Glutamatergic neuron (in vitro differentiated cells): ENCODE measurements at regions not wholly inside any gene's neighbourhood (a gene's known extent, or its start where the extent isn't known, plus 50 kb on each side); places are given as distances from the start of the nearest gene placed in this dataset.

Experiments
- DNase-seq: peaks from one replicate; pipeline ENCODE4 v3.0.0; 2022
- H3K27ac Mint-ChIP-seq: one replicate; pipeline ENCODE4 v1.8.0; 2020; ENCODE audit warnings: mild to moderate bottlenecking, mixed read lengths, inconsistent platforms; ENCODE audit not compliant: unreplicated experiment
- H3K27me3 Mint-ChIP-seq: one replicate; pipeline ENCODE4 v1.8.0; 2020; ENCODE audit warnings: mild to moderate bottlenecking, moderate library complexity, mixed read lengths, inconsistent platforms; ENCODE audit not compliant: unreplicated experiment
- H3K36me3 Mint-ChIP-seq: one replicate; pipeline ENCODE4 v1.8.0; 2020; ENCODE audit warnings: mild to moderate bottlenecking, mixed read lengths, inconsistent platforms; ENCODE audit not compliant: unreplicated experiment
- H3K4me1 Mint-ChIP-seq: one replicate; pipeline ENCODE4 v1.8.0; 2020; ENCODE audit warnings: mild to moderate bottlenecking, low read depth, mixed read lengths, inconsistent platforms; ENCODE audit not compliant: unreplicated experiment
- H3K4me3 Mint-ChIP-seq: one replicate; pipeline ENCODE4 v1.8.0; 2020; ENCODE audit warnings: mild to moderate bottlenecking, mixed read lengths, inconsistent platforms; ENCODE audit not compliant: unreplicated experiment
- H3K9me3 Mint-ChIP-seq: one replicate; pipeline ENCODE4 v1.8.0; 2020; ENCODE audit warnings: mild to moderate bottlenecking, moderate library complexity, mixed read lengths, inconsistent platforms; ENCODE audit not compliant: unreplicated experiment
- TF ChIP-seq, protein P1 (sequence below): fragments of 200-600 bp; sonication (generic); IDR thresholded peaks from one replicate; pipeline ENCODE4 v1.5.0; 2021; ENCODE audit not compliant: partially characterized antibody, unreplicated experiment

GRCh38 chr5:15322421-15322820 lies 177.6 kb upstream of the FBXL7 start:
- Mint-ChIP-seq H3K4me1 (peaks cover 6% of the 10 kb centered on the region), H3K4me3 (no peak overlapping the region), H3K27ac (no peak overlapping the region), H3K27me3 (no peaks in the 10 kb centered on the region), H3K36me3 (no peaks in the 10 kb centered on the region), H3K9me3 (no peaks in the 10 kb centered on the region)
- no peak for DNase-seq
- TF ChIP-seq, protein P1, sequence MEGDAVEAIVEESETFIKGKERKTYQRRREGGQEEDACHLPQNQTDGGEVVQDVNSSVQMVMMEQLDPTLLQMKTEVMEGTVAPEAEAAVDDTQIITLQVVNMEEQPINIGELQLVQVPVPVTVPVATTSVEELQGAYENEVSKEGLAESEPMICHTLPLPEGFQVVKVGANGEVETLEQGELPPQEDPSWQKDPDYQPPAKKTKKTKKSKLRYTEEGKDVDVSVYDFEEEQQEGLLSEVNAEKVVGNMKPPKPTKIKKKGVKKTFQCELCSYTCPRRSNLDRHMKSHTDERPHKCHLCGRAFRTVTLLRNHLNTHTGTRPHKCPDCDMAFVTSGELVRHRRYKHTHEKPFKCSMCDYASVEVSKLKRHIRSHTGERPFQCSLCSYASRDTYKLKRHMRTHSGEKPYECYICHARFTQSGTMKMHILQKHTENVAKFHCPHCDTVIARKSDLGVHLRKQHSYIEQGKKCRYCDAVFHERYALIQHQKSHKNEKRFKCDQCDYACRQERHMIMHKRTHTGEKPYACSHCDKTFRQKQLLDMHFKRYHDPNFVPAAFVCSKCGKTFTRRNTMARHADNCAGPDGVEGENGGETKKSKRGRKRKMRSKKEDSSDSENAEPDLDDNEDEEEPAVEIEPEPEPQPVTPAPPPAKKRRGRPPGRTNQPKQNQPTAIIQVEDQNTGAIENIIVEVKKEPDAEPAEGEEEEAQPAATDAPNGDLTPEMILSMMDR = no peak

DNA sequence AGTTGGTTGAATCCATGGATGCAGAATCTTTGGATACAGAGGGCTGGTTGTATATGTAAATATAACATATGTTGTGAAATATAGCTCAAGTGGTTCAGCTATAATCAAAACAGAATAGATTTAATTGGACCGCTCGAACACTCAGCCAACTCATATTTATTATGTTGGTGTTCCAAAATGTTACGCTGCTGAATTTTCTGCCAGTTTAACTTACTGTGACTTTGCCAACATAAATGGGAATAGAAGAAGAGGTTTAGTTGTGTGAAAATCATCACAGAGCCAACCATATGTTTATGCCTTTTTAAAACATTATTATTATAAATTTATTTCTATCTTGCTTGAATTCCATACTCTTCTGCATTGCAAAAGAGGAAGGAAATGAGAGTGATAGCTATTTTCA lies 178.2 kb upstream of the FBXL7 start:
- DNase-seq = no peak
- H3K27me3 Mint-ChIP-seq = no peaks in the 10 kb centered on the region
- H3K4me3 Mint-ChIP-seq = no peak overlapping the region
- TF ChIP-seq, protein P1 = no peak
- H3K36me3 Mint-ChIP-seq = no peaks in the 10 kb centered on the region
- peaks cover 6% of the 10 kb centered on the region for H3K4me1 Mint-ChIP-seq
- no peaks in the 10 kb centered on the region for H3K9me3 Mint-ChIP-seq
- no peak overlapping the region for H3K27ac Mint-ChIP-seq

GRCh38 chr5:15320871-15321270 lies 179.1 kb upstream of the FBXL7 start:
- H3K9me3 Mint-ChIP-seq = no peaks in the 10 kb centered on the region
- peak overlapping the region; percentile 19 for H3K27ac Mint-ChIP-seq
- H3K4me3 Mint-ChIP-seq = no peak overlapping the region
- H3K36me3 Mint-ChIP-seq = no peaks in the 10 kb centered on the region
- H3K4me1 Mint-ChIP-seq = peaks cover 6% of the 10 kb centered on the region
- DNase-seq = peak; percentile 58
- no peaks in the 10 kb centered on the region for H3K27me3 Mint-ChIP-seq
- TF ChIP-seq, protein P1 = no peak

- no peaks in the 10 kb centered on the region for H3K9me3 Mint-ChIP-seq
- H3K4me1 Mint-ChIP-seq = no peaks in the 10 kb centered on the region
- no peaks in the 10 kb centered on the region for H3K36me3 Mint-ChIP-seq
- no peak overlapping the region for H3K27ac Mint-ChIP-seq
- no peak for DNase-seq
- H3K27me3 Mint-ChIP-seq = no peaks in the 10 kb centered on the region
- H3K4me3 Mint-ChIP-seq = no peak overlapping the region
- TF ChIP-seq, protein P1 = no peak
Measured at GRCh38 chr5:15304914-15305834, 194.8 kb upstream of the FBXL7 start.

DNA sequence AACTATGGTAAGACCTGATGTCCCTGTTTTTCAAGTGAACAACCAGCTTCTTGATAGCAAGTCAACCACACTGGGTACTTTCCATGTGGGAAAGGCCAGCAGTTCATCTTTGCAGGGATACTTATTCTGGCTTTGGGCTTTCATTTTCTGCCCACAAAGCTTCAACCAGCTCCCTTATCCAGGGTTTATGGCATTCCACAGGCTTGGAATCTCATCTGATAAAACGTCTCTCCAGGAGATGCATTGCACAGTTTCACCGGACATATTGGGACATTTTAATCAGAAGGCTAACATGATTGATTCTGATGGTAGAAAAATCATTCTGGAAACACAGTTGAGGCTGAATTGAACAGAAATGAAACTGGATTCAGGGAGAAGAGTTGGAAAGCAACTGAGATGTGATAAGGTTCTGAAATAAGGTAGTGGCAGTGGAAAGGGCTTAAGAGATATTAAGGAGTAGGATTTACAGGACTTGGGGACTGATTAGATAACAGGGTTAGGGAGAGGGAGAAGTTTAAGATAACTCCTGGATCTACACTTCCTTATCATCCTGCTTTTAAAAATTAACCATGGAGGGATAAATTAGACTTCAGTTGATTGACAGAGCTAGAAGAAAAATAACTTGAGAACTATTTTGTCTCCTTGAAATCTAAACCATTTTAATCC lies 195.8 kb upstream of the FBXL7 start:
- no peaks in the 10 kb centered on the region for H3K36me3 Mint-ChIP-seq
- no peak overlapping the region for H3K4me3 Mint-ChIP-seq
- DNase-seq = no peak
- H3K9me3 Mint-ChIP-seq = no peaks in the 10 kb centered on the region
- TF ChIP-seq, protein P1 = no peak
- no peak overlapping the region for H3K27ac Mint-ChIP-seq
- no peaks in the 10 kb centered on the region for H3K4me1 Mint-ChIP-seq
- no peaks in the 10 kb centered on the region for H3K27me3 Mint-ChIP-seq
